ENCODE measurements at regions not wholly inside any gene's neighbourhood (a gene's known extent, or its start where the extent isn't known, plus 50 kb on each side); places are given as distances from the start of the nearest gene placed in this dataset.

DNA sequence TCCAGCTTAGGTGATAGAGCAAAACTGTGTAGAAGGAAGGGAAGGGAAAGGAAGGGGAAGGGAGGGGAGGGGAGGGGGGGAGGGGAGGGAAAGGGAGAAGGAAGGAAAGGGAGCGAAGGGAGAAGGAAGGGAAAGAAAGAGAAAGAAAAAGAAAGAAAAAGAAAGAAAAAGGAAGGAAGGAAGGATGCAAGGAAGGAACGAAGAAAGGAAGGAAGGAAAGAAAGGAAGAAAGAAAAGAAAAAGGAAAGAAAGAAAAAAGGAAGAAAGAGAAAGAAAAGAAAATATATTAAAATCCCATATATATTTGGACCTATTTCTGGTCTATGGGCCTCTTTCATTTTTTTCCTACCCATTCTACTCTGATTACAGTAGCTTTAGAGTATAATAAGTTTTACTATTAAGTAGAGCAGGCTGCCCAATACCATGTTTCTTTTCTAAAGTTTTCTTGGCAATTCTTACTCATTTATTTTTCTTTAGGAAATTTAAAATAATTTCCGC lies 229.1 kb downstream of the AUH start:
- DNase-seq (ENCODE audit: low read depth), result no peak

GRCh38 chr9:91134608-91135007 lies 227.1 kb downstream of the AUH start:
- DNase-seq (ENCODE audit: low read depth), result no peak

DNA sequence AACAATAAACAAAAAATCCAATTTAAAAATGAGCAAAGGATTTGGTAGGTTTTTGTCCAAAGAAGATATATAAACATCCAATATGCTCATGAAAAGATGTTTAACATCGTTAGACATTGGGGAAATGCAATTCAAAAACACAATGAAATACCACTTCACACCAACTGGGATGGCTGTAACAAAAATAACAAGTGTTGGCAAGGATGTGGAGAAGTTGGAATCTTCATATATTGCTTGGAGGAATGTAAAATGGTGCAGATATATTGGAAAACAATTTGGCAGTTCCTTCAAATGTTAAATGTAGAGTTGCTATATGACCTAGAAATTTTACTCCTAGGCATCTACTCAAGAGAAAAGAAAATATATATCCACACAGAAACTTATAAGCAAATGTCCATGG lies 224.3 kb downstream of the AUH start:
- DNase-seq (ENCODE audit: low read depth), result no peak

GRCh38 chr9:91138760-91139159 lies 223.0 kb downstream of the AUH start:
- no peak for DNase-seq (ENCODE audit: low read depth)

- DNase-seq (ENCODE audit: low read depth), result no peak
Observed at GRCh38 chr9:91141407-91141965, 220.2 kb downstream of the AUH start.

- DNase-seq (ENCODE audit: low read depth), result no peak
Observed at GRCh38 chr9:91143162-91143561, 218.6 kb downstream of the AUH start.

- DNase-seq (ENCODE audit: low read depth), result no peak
Observed at GRCh38 chr9:91143642-91144041, 218.1 kb downstream of the AUH start.

GRCh38 chr9:91144769-91145168 lies 216.9 kb downstream of the AUH start:
- DNase-seq (ENCODE audit: low read depth), result no peak

DNA sequence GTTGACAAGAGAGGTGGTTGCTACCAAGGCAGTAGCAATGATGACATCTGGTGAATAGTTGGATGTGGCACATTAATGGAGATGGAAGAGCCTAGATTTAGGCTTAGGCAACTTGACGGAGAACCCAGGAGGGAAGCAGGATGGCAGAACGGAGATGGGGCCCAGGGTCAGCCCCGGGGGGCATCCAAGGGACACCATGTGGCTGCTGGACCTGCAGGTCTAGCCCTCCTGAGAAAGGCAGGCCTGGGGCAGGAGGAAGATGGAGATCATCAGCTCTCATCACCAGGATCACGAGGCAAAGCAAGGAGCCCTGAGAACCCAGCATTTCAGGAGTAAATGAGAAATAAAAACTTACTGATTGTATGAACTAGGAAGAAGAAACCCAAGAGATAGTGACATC lies 216.2 kb downstream of the AUH start:
- no peak for DNase-seq (ENCODE audit: low read depth)

DNA sequence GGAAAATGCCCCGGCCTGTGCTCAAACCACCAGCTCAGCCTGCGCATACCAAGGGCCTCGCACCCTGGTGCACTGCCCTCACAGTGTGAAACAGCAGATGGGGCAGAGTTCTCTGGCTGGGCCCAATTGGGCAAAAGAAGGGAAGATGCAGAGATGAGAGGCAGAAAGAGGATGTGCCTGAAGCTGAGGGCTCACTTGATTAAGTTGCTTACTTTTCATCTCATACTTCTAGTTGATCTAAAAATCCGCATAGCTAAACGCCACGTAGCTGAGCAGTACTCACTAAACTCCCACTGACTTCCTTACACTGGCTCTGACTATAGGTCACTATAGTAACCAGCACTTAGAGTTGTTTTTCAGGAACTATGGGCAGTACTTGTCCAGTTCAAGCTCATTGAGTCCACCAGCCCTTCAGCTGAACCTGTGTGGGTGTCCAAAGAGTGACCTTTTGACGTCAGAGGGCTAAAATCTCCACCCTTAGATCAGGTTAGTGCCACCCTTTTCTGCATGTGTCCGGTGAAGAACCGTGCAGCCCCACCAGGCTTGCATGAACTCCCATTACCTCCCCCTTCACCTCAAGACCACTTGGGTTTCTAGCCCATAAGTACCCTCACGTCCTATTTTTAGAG lies 215.2 kb downstream of the AUH start:
- DNase-seq (ENCODE audit: low read depth), result no peak

- no peak for DNase-seq (ENCODE audit: low read depth)
Observed at GRCh38 chr9:91147079-91147708, 214.5 kb downstream of the AUH start.

DNA sequence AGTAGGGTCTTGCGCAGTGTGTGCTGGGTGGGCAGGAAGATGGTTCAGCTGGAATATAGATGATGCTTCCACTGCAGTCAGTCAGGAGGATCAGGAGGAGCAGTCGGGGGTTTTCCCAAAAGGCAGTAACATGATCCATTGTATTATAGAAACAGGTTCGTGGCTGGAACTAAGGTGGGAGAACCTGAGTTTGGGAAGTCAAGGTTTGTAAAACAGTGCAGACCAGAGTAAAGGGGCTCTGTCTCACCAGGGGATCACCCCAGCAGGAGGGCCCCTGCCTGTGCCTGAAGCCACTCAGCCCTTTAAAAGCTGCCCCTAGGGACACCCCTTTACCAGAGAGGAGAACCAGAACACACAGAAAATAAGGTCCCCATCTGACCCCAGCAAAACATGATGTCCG lies 213.4 kb downstream of the AUH start:
- DNase-seq (ENCODE audit: low read depth), result no peak

DNA sequence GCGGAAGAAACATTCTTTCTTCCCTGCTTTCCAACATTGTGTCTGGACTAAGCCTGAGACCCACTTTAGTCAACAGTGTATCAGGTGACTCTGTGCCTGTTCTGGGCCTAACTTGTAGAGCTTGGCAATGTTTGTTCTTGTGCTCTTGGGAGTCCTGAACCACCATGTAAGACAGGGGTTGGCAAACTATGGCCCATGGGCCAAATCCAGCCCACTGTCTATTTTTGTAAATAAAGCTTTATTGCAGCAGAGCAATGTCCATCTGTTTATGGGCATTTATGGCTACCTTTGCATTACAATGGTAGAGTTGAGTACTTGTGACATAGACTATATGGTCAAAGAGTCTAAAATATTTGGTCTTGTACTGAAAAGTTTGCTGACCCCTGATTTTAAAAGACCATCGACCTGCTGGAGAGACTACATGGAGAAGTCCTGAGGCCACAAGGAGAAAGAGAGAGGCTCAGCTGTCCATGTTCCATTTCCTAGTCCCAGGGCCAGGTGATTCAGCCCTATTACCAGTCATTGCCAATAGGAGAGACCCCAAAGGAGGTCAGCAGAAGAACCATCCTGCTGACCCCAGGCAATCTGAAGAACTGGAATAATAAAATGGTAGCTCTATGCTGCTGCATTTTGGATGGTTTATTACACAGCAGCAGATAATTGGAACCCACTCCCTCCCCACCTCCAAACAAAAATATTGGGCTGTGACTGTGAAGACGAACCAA lies 211.3 kb downstream of the AUH start:
- DNase-seq (ENCODE audit: low read depth), result no peak

GRCh38 chr9:91150998-91151717 lies 210.6 kb downstream of the AUH start:
- DNase-seq (ENCODE audit: low read depth), result no peak

- no peak for DNase-seq (ENCODE audit: low read depth)
Observed at GRCh38 chr9:91151718-91152095, 210.0 kb downstream of the AUH start.

DNA sequence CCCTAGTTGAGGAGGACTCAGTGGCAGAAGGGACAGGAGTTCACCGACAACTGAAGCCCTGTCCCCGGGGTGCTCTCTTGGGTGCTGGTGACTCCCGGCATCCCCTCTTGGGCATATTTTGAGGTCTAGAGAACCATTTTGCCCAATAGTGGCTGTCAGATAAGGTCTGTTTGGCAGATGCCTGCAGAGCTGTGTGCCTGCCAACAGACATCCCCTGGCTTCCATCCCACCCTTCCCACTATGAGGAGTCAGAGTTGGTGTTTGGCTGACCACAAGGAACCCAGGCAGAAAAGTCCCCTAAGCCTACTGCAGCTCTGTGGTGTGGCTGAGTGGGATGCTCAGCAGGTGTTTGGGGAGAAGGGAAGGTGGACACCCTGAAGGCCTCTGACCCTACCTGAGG lies 207.0 kb downstream of the AUH start:
- no peak for DNase-seq (ENCODE audit: low read depth)

DNA sequence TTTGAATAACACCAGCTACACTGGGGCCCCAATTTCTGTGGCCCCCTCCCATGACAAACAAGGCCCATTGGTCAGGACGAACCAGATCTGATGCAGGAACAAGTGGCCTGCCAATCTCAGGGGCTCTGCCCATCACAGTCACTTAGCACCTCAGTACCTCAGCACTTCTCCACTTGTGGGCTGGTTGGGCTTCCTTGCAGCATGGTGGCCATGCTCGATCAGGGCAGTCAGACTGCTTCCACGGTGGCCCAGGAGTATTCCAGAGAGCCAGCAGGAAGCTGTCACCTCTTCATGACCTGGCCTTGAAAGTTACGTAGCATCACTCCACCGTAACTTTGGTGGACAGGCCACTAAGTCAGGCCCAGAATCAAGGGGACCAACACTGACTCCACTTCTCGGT lies 206.5 kb downstream of the AUH start:
- DNase-seq (ENCODE audit: low read depth), result no peak

- no peak for DNase-seq (ENCODE audit: low read depth)
Observed at GRCh38 chr9:91155746-91156376, 205.9 kb downstream of the AUH start.

GRCh38 chr9:91156451-91157234 lies 205.1 kb downstream of the AUH start:
- DNase-seq (ENCODE audit: low read depth), result no peak

GRCh38 chr9:91157883-91158282 lies 203.8 kb downstream of the AUH start:
- DNase-seq (ENCODE audit: low read depth), result no peak

- no peak for DNase-seq (ENCODE audit: low read depth)
Observed at GRCh38 chr9:91158286-91158685, 203.4 kb downstream of the AUH start.

Measured in HS-5 (cell line).